Activated naive CD4-positive, alpha-beta T cell treated with anti-CD3 and anti-CD28 coated beads for 36 hours (primary cell): ENCODE measurements at regions not wholly inside any gene's neighbourhood (a gene's known extent, or its start where the extent isn't known, plus 50 kb on each side); places are given as distances from the start of the nearest gene placed in this dataset.

Source experiments
- CTCF ChIA-PET: fragments of 350-600 bp; sonication (Branson Sonifier 250); formaldehyde crosslinking; loops from one replicate; lab custom pipeline; 2021; ENCODE audit warnings: antibody characterized with exemption; lab: Charles Lee
- DNase-seq: peaks from one replicate; pipeline ENCODE4 v3.0.0-alpha.2; 2020
- H3K27ac Mint-ChIP-seq: one replicate; pipeline ENCODE4 v1.8.0; 2021; ENCODE audit warnings: mild to moderate bottlenecking, mixed read lengths
- H3K27me3 Mint-ChIP-seq: one replicate; pipeline ENCODE4 v1.8.0; 2021; ENCODE audit warnings: low read depth, mixed read lengths
- H3K36me3 Mint-ChIP-seq: one replicate; pipeline ENCODE4 v1.8.0; 2021; ENCODE audit warnings: low read depth, mixed read lengths
- H3K4me1 Mint-ChIP-seq: one replicate; pipeline ENCODE4 v1.8.0; 2021; ENCODE audit warnings: low read depth, mixed read lengths
- H3K4me3 Mint-ChIP-seq: one replicate; pipeline ENCODE4 v1.8.0; 2021; ENCODE audit warnings: mild to moderate bottlenecking, moderate library complexity, mixed read lengths
- H3K9me3 Mint-ChIP-seq: one replicate; pipeline ENCODE4 v1.8.0; 2021; ENCODE audit warnings: mixed read lengths
- intact Hi-C: fragments of 100-400 bp; cut with micrococcal nuclease; formaldehyde crosslinking; loops from one replicate; pipeline ENCODE4 v1.15.1; 2023

DNA sequence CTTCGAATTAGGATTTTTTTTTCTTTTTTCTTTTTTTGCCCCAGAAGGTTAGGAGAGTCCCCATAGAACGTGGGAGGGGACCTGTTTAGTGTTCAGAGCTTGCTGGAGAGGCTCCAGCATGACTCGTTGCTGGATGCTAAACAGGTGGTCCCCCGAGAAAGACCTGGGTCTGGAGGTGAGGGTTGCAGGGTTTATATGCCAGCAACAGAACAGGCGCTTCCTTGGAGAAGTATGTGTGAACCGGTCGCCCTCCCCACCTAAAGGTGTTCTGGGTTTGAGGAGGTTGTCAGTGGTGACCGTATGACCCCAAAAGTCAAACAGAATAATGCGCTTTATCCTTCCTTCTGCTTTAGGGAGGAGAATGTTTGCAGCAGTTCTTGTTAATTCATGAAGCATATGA is 52.1 kb upstream of the SHOX start:
- H3K27me3 Mint-ChIP-seq: peaks cover 7% of the 10 kb centered on the region
- H3K27ac Mint-ChIP-seq: no peak overlapping the region
- no peaks in the 10 kb centered on the region for H3K4me1 Mint-ChIP-seq
- CTCF ChIA-PET: no interaction called here
- intact Hi-C loops: no loop called here
- no peaks in the 10 kb centered on the region for H3K36me3 Mint-ChIP-seq
- peaks cover 10% of the 10 kb centered on the region for H3K9me3 Mint-ChIP-seq
- no peak for DNase-seq
- H3K4me3 Mint-ChIP-seq: no peak overlapping the region

DNA sequence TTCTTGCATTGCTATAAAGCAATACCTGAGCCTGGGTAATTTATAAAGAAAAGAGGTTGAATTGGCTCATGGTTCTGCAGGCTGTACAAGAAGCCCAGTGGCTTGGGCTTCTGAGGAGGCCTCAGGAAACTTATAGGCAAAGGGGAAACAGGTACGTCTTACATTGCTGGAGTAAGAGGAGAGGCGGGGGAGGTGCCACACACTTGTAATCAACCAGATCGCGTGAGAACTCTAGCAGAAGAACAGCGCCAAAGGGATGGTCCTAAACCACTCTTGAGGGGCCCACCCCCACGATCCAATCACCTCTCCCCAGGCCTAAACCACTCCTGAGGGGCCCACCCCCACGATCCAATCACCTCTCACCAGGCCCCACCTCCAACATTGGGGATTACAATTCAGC is 50.6 kb upstream of the SHOX start:
- Mint-ChIP-seq H3K27me3 (peaks cover 7% of the 10 kb centered on the region), H3K27ac (no peak overlapping the region), H3K4me3 (no peak overlapping the region), H3K36me3 (no peaks in the 10 kb centered on the region), H3K4me1 (no peaks in the 10 kb centered on the region), H3K9me3 (peaks cover 10% of the 10 kb centered on the region)
- no peak for DNase-seq
- CTCF ChIA-PET: no interaction called here
- intact Hi-C loops: no loop called here
